Cardiac muscle cell (in vitro differentiated cells and primary cell): ENCODE measurements at regions not wholly inside any gene's neighbourhood (a gene's known extent, or its start where the extent isn't known, plus 50 kb on each side); places are given as distances from the start of the nearest gene placed in this dataset.
"Not testable (repeated sequence)": the region's sequence is repeated elsewhere in the genome, so short reads cannot be mapped to it uniquely, and the experiment has no call there.

Experiments used
- DNase-seq, 2 donors: peaks; one replicate each; pipeline versions ENCODE4 v3.0.0 to v3.0.0-alpha.2; 2010 to 2017; ENCODE audit warnings: low read depth in 1 of 2, low spot score in 1 of 2
- H3K27ac ChIP-seq: fragments of 200-600 bp; sonication (generic); 2 replicates; pipeline ENCODE4 v1.5.1; 2016
- H3K27me3 ChIP-seq: fragments of 200-600 bp; sonication (generic); 2 replicates; pipeline ENCODE4 v1.6.0; 2016; ENCODE audit warnings: control low read depth
- H3K36me3 ChIP-seq: fragments of 200-600 bp; sonication (generic); 2 replicates; pipeline ENCODE4 v1.5.1; 2016; ENCODE audit warnings: control low read depth
- H3K4me1 ChIP-seq: fragments of 200-600 bp; sonication (generic); 2 replicates; pipeline ENCODE4 v1.8.1; 2017; ENCODE audit warnings: low read depth, mild to moderate bottlenecking, mixed run types
- H3K4me3 ChIP-seq: fragments of 200-600 bp; sonication (generic); 2 replicates; pipeline ENCODE4 v1.5.1; 2016; ENCODE audit warnings: mild to moderate bottlenecking
- H3K9me3 ChIP-seq: fragments of 200-600 bp; sonication (generic); 2 replicates; pipeline ENCODE4 v1.5.1; 2017; ENCODE audit warnings: low read depth, mild to moderate bottlenecking, control low read depth
- CTCF ChIP-seq: IDR thresholded peaks from 2 replicates; pipeline ENCODE4 v1.5.1; 2012; ENCODE audit warnings: low read depth, mild to moderate bottlenecking, low read length

GRCh38 chr7:32206987-32207386, 136.8 kb upstream of the PDE1C start:
- DNase-seq, result peak; percentile 20 to 70
- Histone ChIP-seq H3K27me3 (peaks cover 7% of the 10 kb centered on the region), H3K36me3 (no peaks in the 10 kb centered on the region), H3K27ac (no peak overlapping the region), H3K4me1 (no peaks in the 10 kb centered on the region), H3K9me3 (no peaks in the 10 kb centered on the region), H3K4me3 (no peak overlapping the region)
- peak; percentile 42 for TF ChIP-seq CTCF

- peaks cover 7% of the 10 kb centered on the region for H3K27me3 ChIP-seq
- TF ChIP-seq CTCF, result no peak
- no peak overlapping the region for H3K4me3 ChIP-seq
- H3K9me3 ChIP-seq, result no peaks in the 10 kb centered on the region
- no peaks in the 10 kb centered on the region for H3K4me1 ChIP-seq
- H3K27ac ChIP-seq, result no peak overlapping the region
- DNase-seq, result no peak
- no peaks in the 10 kb centered on the region for H3K36me3 ChIP-seq
Measured at GRCh38 chr7:32206488-32206887, 136.3 kb upstream of the PDE1C start.

- not testable (repeated sequence) for H3K4me1 ChIP-seq, H3K9me3 ChIP-seq, H3K4me3 ChIP-seq, H3K27me3 ChIP-seq, H3K36me3 ChIP-seq, DNase-seq, H3K27ac ChIP-seq
Measured at GRCh38 chr7:32205298-32205824, 135.2 kb upstream of the PDE1C start.

- peak; percentile 81 for TF ChIP-seq CTCF
- DNase-seq, result peak; percentile 80 to 90
- Histone ChIP-seq H3K9me3 (no peaks in the 10 kb centered on the region), H3K27me3 (peaks cover 7% of the 10 kb centered on the region), H3K4me3 (no peak overlapping the region), H3K4me1 (no peaks in the 10 kb centered on the region), H3K27ac (no peak overlapping the region), H3K36me3 (no peaks in the 10 kb centered on the region)
Measured at GRCh38 chr7:32204361-32205018, 134.3 kb upstream of the PDE1C start.

GRCh38 chr7:32200646-32201045, 130.4 kb upstream of the PDE1C start:
- no peak for DNase-seq
- Histone ChIP-seq H3K4me3 (no peak overlapping the region), H3K27ac (no peak overlapping the region), H3K4me1 (no peaks in the 10 kb centered on the region), H3K9me3 (no peaks in the 10 kb centered on the region), H3K36me3 (no peaks in the 10 kb centered on the region), H3K27me3 (no peaks in the 10 kb centered on the region)
- TF ChIP-seq CTCF, result no peak

GRCh38 chr7:32194537-32194936, 124.3 kb upstream of the PDE1C start:
- DNase-seq, result no peak
- H3K4me1 ChIP-seq, result no peaks in the 10 kb centered on the region
- H3K27me3 ChIP-seq, result no peaks in the 10 kb centered on the region
- no peaks in the 10 kb centered on the region for H3K9me3 ChIP-seq
- no peak overlapping the region for H3K27ac ChIP-seq
- TF ChIP-seq CTCF, result no peak
- H3K4me3 ChIP-seq, result no peak overlapping the region
- no peaks in the 10 kb centered on the region for H3K36me3 ChIP-seq
